ENCODE measurements at regions not wholly inside any gene's neighbourhood (a gene's known extent, or its start where the extent isn't known, plus 50 kb on each side); places are given as distances from the start of the nearest gene placed in this dataset.
"Not testable (repeated sequence)": the region's sequence is repeated elsewhere in the genome, so short reads cannot be mapped to it uniquely, and the experiment has no call there.

DNA sequence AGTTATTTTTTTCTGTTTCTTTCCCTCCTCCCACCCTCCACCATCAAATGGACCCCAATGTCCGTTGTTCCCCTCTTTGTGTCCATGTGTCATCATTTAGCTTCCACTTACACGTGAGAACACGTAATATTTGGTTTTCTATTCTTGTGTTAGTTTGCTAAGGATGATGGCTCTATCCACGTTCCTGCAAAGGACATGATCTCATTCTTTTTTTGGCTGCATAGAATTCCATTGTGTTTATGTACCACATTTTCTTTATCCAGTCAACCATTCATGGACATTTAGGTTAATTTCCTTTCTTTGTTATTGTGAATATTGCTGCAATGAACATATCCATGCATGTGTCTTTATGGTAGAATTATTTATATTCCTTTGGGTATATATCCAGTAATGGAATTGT is 91.3 kb upstream of the TNP1 start:
- no peak for DNase-seq

DNA sequence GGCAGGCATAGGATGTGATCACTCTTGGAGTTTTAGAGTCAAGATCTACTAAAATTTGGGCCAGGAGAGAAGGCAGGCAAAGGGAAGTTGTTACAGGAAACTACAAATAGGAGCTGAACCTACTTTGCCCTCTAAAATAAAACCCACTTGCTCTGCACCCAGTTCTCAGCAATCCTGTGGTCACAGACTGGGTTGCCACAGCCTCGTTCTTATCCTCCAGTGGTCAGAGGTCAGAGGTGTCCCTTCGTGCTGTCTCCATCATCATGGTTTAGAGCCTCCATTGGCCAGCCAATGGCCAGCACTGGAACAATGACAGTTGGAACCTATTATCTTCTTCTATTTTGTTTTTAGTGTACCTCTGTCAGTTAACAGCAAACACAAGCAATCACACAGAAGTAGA is 90.7 kb upstream of the TNP1 start:
- DNase-seq: no peak

GRCh38 chr2:216949700-216950413 is 90.0 kb upstream of the TNP1 start:
- no peak for DNase-seq

DNA sequence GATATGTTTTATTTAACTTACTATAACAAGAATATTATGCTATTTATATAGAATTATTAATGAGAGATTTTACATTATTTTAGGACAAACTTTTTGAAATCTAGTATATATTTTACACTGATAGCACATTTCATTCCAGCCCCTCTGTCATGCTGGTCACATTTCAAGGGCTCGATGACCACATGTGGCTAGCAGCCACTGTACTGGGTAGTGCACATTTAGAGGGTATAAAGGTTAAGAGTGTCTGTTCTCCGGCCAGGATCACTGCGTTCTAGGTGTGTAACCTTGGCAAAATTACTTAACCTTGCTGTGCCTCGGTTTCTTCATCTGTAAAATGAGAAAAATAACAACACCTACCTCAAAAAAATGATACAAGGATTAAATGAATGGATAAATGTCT is 87.2 kb upstream of the TNP1 start:
- no peak for DNase-seq

DNA sequence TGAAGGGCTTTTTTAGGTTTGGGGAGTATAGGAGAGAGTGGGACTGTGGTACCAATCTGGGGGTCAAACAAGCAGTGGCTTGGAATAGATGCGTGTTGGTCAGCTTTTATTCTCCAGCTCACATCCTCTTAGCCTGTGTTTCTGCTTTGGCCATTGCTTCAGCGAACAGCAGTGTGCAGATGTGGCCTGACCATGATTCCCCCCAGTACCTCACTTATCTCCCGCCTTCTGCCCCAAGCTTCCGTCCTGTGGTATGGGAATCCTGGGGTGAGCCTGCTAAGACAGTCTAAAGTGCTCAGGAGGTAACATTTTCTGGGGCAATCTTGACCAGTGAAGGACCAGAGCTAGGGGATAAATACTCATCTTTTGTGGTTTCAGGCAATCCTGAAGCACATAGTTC is 84.9 kb upstream of the TNP1 start:
- DNase-seq: no peak

DNA sequence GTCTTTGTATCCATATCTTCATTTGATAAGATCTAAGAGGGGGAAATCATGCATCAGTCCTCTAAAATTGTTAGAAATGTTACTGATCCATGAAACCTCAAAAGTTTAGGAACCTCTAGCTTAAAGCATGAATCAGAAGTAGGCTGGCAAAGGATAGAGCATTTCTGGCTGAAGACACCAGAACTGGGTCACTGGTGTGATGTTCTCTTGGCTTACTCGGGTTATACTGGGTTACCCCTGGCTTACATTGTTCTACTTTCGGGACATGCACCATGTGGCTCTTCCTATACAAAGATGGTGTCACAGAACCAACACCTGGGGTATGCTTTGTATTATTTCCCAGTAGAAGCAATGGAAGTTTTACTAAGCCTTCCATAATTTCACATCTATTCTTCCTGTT is 83.2 kb upstream of the TNP1 start:
- no peak for DNase-seq

DNA sequence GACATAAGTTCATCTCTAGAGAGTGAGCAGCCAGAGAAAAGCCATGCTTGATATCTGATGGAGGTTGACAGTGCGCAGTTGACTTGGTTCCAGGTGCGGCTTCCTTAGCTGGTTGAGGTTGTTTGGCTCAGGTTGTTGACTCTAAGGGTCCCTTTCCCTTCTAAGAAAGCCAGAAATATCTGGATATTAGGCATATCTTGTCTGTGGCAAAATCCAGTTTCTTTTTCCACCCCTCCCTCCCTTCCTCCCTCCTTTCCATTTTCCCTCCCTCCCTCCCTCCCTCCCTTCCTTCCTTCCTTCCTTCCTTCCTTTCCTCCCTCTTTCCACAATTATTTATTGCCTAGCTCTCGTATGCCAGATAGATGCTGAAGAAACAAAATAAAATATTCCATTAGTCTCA is 82.6 kb upstream of the TNP1 start:
- DNase-seq: no peak

DNA sequence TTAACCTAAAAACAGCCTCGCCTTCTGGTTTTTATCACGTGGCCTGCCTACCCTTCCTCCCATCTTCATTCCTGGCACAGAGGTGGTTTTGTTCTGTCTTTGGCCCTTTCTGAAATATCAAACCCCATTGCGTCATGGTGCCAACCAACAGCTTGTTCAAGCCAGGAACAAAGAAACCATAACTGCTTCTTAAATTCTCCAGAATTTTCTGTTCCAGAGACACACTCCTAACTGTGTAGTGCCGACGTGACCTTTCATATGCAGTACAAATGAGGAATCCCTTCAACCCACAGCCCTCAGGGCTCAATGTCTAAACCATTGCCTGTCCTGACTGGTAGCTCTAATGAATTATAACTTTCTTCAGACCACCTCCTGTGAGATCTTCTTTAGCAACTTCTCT is 82.2 kb upstream of the TNP1 start:
- DNase-seq: no peak

- DNase-seq: no peak
Observed at GRCh38 chr2:216936954-216937357, 77.1 kb upstream of the TNP1 start.

- no peak for DNase-seq
Observed at GRCh38 chr2:216934623-216935022, 74.8 kb upstream of the TNP1 start.

- no peak for DNase-seq
Observed at GRCh38 chr2:216934151-216934550, 74.3 kb upstream of the TNP1 start.

GRCh38 chr2:216932863-216933548 is 73.1 kb upstream of the TNP1 start:
- DNase-seq: no peak

GRCh38 chr2:216932113-216932862 is 72.4 kb upstream of the TNP1 start:
- no peak for DNase-seq

DNA sequence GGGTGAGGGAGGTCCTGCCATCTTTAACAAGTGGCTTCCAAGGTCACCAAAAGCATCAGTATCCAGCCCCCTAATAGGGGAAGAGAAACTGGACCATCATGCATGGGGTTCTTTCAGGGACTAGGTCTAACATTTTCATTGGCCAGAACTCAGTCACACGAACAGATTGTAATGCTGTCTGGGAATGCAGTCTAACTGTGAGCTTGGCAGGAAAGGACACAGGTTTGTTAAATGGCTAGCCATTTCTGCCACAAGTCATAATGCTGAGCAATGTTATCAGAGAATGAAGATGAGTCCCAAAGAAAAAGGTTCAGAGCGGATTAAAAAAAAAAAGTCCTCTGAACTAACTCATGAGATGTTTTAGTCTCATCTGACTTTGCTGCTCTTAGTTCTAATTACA is 70.9 kb upstream of the TNP1 start:
- DNase-seq: no peak

DNA sequence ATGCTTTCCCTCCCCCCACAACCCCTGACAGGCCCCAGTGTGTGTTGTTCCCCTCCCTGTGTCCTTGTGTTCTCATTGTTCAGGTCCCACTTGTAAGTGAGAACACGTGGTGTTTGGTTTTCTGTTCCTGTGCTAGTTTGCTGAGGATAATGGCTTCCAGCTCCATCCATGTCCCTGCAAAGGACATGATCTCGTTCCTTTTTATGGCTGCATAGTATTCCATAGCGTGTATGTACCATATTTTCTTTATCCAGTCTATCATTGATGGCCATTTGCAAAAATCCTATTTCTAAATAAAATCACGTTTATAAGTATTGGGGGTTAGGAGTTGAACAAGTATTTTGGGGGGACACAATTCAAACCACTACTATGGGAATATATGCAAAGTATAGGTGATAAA is 69.5 kb upstream of the TNP1 start:
- not testable (repeated sequence) for DNase-seq

DNA sequence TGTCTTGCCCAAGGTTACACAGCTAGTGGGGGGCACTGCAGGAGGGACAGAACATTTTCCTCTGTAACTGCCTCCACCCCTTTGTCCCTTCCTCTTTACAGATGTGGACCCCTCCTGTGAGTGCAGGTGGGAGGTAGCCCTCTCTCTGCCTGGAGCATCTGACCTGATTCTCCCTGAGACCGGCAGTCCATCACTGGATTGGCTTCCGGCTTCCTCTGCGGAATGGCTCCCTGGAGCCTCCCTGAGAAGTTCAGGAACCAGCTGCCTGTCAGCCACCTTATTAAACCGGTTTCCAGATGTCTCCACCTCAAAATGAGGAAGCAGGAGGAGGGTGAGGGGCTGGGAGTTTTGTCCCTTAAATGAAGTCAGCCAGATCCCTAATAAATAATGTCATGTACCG is 67.3 kb upstream of the TNP1 start:
- no peak for DNase-seq

DNA sequence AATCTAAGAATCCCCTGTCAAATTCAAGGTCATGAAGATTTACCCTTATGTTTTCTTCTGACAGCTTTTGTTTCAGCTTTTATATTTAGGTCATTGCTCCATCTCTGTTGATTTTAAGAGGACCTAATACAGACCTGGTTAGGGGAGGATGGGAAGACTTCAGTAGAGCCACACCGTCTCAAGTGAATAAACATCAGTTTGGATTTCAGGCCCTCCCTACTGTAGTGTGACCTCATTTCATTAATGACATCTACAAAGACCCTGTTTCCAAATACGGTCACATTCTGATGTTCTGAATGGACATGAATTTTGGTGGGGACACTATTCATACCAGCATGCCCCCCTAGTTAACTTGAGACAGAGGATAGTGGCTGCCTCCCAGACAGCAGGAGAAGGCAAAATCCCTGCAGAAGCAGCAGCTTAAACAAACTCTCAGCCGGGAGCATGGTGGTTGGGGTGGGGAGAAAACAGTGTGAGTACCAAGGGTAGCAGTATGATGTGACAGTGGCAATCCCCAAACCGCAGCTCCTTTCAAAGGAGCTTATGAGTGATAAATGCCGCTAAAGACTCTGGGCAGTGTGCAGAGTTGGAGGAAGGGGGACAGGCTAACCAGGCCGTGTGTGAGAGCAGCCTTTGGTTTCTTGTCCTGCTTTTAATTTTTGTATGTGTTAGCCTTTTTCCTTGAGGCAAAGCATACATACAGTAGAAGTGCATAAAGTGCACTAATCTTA is 65.9 kb upstream of the TNP1 start:
- no peak for DNase-seq

GRCh38 chr2:216925006-216925405 is 65.1 kb upstream of the TNP1 start:
- no peak for DNase-seq

DNA sequence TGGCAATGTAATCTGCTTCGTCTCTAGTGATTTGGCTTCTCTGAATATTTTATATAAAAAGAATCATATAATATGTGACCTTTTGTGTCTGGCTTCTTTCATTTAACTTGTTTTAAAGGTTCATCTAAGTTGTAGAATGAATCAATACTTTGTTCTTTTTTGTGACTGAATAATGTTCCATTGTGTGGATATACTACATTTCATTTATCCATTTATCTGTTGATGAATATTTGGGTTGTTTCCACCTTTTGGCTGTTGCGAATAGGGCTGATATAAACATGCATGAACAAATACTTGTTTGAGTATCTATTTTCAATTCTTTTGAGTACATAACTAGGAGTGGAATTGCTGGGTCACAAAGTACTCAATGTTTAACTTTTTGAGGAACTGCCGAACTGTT is 63.8 kb upstream of the TNP1 start:
- DNase-seq: no peak

- no peak for DNase-seq
Observed at GRCh38 chr2:216922175-216922780, 62.4 kb upstream of the TNP1 start.

- no peak for DNase-seq
Observed at GRCh38 chr2:216920937-216921456, 61.1 kb upstream of the TNP1 start.

DNA sequence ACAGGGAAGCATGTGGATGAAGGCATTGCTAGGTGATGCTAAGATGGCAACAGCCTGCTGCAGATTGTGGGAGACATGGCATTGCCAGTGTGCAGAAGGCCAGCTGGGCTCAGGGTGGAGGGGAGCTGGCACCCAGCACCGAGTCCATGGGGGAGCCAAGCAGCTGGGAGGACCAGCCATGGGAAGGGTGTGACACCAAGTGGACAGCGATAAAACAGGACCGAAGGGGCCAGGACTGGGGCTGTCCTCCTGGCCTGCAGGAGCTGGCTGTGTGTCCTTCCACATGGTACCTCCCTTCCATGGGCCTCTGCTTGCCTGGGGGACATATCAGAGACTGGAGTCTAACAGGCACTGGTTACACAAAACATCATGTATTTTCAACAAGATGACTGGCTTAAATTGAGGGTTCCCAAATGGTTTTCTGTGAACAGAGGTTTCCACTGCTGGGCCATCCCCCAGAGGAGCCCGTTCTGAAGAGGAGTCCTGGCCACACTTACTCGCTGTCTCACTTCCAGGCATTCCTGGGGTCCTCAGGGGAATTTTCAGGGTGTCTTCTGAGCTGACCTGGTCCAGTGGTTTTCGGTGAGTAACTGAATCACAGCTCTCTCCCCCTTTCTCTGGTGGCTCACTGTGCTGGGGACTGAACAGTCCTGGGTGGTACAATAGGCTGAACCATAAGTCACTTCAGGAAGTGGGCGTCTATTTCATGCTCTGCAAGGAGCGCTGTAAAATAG is 60.4 kb upstream of the TNP1 start:
- no peak for DNase-seq

Measured in stimulated activated CD4-positive, alpha-beta T cell treated with anti-CD3 and anti-CD28 coated beads, Interleukin-15, amount 100 ng/mL, for 24 hours (primary cell).